GM13977 (cell line): ENCODE measurements at regions not wholly inside any gene's neighbourhood (a gene's known extent, or its start where the extent isn't known, plus 50 kb on each side); places are given as distances from the start of the nearest gene placed in this dataset.

Source experiments
- DNase-seq: peaks from one replicate; pipeline ENCODE4 v3.0.0; 2012; ENCODE audit warnings: low spot score
- in situ Hi-C: fragments of 300-500 bp; cut with MboI; formaldehyde crosslinking; loops from one replicate; pipeline ENCODE4 v1.12.0; 2022; ENCODE audit warnings: low sequenced_read_pairs, low pct_unique_long_range_greater_than_20kb, mixed read lengths, inconsistent platforms; ENCODE audit not compliant: unreplicated experiment
- TF ChIP-seq, protein P1 (sequence below): IDR thresholded peaks from 2 replicates; pipeline ENCODE4 v1.5.1; 2012; ENCODE audit warnings: mild to moderate bottlenecking, control low read depth; ENCODE audit not compliant: insufficient read depth; ENCODE audit errors: extremely low read depth, missing control alignments

DNA sequence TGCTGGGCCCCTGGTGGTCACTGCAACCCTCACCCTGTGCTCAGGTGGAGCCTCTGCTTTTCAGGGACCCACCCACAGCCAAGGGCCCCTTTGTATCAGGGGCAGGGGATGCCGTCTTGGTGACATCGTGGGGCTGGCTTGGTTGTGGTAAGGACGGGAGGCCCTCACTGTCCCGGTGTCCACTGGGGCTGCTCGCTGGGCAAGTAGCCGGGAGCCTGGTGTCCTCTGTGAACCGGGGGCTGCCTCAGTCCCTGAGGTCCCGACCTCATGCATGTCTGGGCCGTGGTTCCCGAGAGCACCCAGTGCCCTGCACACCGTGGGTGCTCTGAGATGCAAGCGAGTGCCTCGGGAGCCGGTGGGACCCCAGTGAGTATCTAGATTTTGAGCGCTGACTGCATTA lies 56.0 kb upstream of the TTC34 start:
- no peak for DNase-seq
- TF ChIP-seq, protein P1, sequence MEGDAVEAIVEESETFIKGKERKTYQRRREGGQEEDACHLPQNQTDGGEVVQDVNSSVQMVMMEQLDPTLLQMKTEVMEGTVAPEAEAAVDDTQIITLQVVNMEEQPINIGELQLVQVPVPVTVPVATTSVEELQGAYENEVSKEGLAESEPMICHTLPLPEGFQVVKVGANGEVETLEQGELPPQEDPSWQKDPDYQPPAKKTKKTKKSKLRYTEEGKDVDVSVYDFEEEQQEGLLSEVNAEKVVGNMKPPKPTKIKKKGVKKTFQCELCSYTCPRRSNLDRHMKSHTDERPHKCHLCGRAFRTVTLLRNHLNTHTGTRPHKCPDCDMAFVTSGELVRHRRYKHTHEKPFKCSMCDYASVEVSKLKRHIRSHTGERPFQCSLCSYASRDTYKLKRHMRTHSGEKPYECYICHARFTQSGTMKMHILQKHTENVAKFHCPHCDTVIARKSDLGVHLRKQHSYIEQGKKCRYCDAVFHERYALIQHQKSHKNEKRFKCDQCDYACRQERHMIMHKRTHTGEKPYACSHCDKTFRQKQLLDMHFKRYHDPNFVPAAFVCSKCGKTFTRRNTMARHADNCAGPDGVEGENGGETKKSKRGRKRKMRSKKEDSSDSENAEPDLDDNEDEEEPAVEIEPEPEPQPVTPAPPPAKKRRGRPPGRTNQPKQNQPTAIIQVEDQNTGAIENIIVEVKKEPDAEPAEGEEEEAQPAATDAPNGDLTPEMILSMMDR = no peak
- in situ Hi-C loops = no loop called here

DNA sequence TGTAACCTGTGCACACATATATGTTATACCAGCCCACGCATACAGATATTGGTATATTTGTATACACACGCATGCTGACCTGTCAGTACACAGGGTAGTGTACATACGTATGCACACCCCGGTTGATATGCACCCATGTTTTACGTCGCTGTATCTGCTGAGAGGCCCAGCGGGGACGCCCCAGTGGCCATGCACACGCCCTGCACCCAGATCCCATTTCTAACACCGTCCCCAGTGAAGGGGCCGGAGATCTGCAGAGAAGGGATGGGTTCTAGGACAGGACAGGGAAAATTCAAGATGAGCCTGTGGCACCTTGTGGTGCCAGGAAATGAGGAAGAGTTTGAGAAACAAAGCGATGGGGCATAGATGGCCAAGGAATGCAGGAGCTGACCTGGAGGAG lies 57.2 kb upstream of the TTC34 start:
- no peak for DNase-seq
- TF ChIP-seq, protein P1 = no peak
- in situ Hi-C loops = no loop called here

DNA sequence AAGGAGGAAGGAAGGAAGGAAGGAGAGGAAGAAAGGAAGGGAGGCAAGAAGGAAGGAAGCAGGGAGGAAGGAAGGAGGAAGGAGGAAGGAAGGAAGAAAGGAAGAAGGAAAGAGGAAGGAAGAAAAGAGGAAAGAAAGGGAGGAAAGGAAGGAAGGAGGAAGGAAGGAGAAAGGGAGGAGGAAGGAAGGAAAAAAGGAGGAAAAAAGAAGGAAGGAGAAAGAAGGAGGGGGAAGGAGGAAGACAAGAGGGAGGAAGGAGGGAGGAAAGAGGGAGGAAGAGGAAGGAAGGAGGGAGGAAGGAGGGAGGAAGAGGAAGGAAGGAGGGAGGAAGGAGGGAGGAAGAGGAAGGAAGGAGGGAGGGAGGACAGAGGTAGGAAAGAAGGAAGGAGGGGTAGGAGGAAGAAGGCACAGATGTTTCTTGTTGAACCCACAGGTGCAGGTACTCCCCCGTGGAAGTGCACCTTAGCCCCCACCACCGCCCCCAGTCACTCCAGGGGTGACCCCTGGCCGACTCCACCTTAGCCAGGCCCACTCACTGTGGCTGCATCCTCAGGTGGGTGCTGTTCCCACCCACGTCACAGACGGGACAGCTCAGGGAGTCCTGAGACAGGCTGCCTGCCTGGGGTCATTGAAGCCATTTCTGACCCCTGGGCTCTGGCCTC lies 57.9 kb upstream of the TTC34 start:
- TF ChIP-seq, protein P1 = no peak
- no peak for DNase-seq
- in situ Hi-C loops = no loop called here

DNA sequence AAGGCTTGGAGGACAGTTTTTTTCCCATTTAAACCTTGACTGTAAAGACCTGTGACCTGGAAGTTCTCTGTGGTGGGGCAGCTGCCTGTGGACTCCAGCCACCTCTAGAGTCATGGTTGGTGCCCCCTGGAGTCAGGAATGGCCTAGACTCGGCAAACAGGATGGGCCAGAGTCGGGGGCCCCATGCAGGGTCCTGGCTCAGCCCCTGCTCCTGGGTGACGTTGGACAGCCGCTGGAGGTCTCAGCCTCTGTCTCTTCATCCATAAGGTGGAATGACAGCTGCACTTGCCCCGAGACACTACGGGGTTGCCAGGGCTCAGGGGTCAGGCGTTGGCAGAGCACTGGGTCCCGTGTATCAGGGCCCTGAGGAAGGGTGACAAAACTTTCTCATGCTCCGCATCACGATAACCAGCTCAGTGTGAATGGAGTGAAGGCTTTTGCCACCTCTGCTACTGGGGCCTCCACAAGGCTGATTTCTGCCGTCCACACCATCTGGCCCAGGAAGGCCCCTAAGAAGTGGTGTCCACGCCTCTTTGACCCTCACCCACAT lies 58.5 kb upstream of the TTC34 start:
- in situ Hi-C loops = no loop called here
- TF ChIP-seq, protein P1 = no peak
- no peak for DNase-seq

DNA sequence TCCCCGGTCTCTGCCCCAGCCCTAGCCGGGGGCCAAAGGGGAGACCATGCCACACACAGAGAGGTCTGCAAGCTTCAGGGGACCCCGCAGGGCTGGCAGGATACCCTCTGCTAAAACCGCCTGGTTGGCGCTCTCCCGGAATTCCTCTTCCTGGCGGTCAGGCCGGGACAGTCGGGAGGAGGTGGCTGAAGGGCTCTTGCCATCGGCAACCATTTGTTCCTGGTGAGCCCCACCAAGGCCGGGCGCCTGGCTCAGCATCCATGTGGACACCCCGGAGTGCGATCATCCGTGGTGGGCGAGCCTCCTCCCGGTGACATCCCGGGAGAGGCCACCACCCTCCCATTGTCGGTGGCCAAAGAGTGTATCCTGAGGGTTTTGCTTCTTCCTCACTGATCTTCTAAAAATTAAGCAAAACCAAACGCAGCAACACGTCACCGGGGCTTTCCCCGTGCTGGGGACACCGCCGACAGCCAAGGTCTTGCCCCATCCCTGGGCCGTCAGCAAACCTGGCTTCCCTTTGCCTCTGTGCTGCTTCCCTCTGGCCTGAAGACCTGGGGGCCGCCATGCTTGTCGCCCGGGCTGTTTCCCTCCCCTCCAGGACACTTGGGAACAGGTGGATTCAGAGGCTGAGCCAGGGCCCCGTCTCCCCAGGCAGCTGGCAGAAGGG lies 59.1 kb upstream of the TTC34 start:
- DNase-seq = no peak
- in situ Hi-C loops = no loop called here
- TF ChIP-seq, protein P1 = no peak

DNA sequence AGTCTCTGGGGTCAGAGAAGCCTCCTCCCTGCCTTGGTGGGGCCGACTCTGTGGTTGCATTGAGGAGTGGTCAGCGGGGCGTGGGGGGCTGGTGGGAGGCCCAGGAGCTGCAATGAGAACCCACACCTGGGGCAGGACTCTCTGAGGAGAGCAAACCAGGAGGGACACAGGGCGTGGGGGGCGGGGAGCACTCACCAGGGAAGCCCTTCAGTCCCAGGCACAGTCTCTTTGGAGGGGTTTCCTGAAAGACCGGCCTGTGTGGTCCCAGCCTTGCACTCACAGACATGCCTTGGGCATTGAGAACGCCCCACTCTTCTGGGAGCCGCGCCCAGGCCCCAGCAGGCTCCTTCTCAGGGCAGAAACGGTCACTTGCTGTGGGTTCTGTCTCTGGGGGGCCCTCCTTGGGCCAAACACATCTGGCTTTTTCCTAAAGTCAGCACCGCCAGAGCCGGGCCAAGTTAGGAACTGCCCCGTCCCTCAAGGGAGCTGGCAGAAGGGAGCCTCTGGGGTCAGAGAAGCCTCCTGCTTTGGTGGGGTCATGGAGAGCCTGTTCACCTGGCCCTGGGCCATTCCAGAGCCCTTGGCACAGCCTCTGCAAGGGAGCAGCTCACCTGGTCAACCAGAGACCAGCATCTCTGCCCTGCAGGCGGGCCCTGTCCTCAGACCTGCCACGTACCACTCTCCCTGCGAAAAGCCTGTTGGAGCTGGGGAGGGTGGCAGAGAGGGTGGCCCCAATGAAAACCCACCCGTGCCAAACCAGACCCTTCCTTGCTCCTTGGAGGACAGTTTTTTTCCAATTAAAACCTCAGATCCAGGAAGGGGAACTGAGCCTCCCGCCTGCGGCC lies 59.9 kb upstream of the TTC34 start:
- TF ChIP-seq, protein P1 = no peak
- in situ Hi-C loops = no loop called here
- DNase-seq = no peak
